ENCODE measurements at regions not wholly inside any gene's neighbourhood (a gene's known extent, or its start where the extent isn't known, plus 50 kb on each side); places are given as distances from the start of the nearest gene placed in this dataset.
"Not testable (repeated sequence)": the region's sequence is repeated elsewhere in the genome, so short reads cannot be mapped to it uniquely, and the experiment has no call there.

DNA sequence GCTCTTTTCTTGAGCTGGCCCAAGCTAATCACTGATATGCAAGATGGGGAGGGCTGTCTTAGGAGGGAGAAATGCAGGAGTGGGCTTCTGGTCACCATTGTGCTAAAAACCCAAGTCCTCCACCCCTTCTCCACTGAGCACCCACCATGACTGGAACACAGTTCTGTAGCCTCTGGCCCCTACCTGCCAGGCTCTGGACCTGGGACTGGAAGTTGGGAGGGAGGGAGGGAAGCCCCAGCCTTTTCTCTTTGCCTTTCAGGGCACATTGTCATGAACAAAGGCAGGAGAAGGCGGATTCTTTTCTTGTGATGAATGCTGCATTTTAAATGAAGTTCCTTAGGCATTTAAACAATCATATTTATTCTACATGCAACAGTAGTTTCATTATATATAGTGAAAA, 559.1 kb upstream of the TRPC7 start:
- no peak for DNase-seq (ENCODE audit: low read depth)

DNA sequence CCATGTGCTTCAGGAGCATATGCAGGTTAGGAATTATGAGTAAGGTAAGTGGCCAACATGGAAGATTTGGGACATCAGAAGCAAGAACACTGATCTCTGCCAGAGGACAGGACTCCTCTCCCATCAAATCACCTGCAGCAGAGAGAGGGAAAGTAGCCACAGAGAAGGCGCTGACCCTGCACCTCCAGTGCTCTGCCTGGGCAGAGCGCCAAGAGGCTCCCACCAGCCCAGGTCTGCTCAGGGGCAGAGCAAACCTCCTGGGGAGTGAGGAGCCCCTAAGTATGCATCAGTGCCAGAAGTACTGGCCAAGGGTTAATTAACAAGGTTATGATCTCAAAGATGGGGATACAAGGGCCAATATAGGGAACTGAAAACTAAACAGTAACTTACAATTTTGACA, 545.3 kb upstream of the TRPC7 start:
- no peak for DNase-seq (ENCODE audit: low read depth)

- no peak for DNase-seq (ENCODE audit: low read depth)
Observed at GRCh38 chr5:136909906-136910305, 544.6 kb upstream of the TRPC7 start.

- no peak for DNase-seq (ENCODE audit: low read depth)
Observed at GRCh38 chr5:136907371-136907770, 542.0 kb upstream of the TRPC7 start.

GRCh38 chr5:136906545-136906944, 541.2 kb upstream of the TRPC7 start:
- DNase-seq (ENCODE audit: low read depth) = no peak

- no peak for DNase-seq (ENCODE audit: low read depth)
Observed at GRCh38 chr5:136905571-136905970, 540.2 kb upstream of the TRPC7 start.

DNA sequence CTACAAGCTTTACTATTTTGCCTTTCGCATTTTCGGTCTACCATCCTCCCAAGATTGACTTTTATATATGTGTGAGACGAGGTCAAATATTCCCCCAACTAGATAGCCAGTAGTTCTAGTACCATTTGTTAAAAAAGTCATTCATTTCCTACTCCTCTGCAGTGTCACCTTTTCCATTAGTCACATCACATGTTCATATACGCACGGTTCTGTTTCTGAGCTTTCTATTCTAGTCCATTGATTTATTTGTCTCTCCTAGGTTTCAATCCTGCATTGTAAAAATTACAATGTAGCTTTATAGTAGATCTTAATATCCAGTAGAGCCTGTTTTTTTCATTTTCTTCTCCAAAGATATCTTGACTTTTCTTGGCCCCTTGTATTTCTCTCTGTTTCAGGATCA, 528.7 kb upstream of the TRPC7 start:
- no peak for DNase-seq (ENCODE audit: low read depth)

DNA sequence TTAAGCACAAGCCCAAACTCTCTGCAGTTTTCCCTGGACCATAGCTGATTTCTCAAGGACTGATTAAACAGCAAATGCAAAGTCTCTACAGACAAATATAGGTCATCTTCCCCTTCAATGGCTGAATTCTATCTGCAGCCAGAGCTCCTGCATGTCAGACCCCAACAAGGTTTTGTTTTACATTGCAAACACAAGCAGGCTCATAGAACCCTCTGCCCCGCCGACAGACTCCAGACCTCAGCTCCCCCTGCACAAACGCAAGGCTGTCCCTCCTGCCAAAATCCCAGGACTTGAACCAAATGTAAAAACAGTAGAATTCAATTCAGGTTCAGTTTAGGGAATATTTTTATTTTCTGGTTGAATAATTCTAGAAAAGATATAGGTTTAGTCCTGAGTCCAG, 526.7 kb upstream of the TRPC7 start:
- DNase-seq (ENCODE audit: low read depth) = no peak

- no peak for DNase-seq (ENCODE audit: low read depth)
Observed at GRCh38 chr5:136891175-136891972, 526.0 kb upstream of the TRPC7 start.

DNA sequence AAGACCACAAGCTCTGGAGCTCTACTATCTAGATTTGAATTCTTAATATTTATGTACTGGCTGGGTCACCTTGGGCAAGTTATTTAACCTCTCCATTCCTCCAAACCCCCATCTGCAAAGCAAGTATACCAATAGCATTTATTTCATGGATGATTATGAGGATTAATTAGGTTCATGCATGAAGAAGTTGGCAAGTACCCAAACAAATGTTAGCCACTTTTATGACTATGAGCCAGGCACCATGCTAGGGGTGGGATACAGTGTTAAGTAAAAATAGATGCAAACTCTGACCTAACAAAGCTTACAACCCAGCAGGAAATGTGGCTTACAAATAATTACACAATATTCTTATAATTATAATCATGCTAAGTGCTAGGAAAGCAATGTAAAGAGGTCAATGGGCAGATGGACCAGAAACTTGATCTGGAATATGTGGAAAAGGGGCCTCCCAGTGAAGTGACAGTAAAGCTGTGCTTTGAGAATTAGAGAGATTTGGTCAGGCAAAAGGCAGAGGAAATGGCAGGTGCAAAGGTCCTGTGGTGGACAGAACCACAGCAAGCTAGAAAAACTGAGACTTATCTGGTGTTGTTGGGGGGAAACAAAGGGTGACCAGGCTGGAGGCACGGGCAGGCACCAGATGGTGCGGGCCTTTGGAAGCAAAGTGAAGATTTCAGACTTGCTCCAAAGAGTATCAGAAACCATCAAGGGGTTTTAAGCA, 525.2 kb upstream of the TRPC7 start:
- no peak for DNase-seq (ENCODE audit: low read depth)

GRCh38 chr5:136886608-136887007, 521.3 kb upstream of the TRPC7 start:
- peak; percentile 3 for DNase-seq (ENCODE audit: low read depth)

- no peak for DNase-seq (ENCODE audit: low read depth)
Observed at GRCh38 chr5:136864960-136865359, 499.6 kb upstream of the TRPC7 start.

DNA sequence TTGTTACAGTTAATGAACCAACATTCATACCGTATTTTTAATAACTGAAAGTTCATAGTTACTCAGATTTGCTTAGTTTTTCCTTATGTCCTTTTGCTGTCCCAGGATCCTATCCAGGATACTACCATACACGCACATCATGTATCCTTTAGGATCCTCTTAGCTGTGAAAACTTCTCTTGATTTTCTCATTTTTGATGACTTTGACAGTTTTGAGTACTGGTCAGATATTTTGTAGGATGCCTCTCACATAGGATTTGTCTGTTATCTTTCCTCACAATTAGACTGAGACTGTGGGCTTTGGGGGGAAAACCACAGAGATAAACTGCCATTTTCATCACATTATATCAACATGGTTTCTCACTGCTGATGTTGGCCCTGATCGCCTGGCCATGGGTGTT, 491.3 kb upstream of the TRPC7 start:
- no peak for DNase-seq (ENCODE audit: low read depth)

DNA sequence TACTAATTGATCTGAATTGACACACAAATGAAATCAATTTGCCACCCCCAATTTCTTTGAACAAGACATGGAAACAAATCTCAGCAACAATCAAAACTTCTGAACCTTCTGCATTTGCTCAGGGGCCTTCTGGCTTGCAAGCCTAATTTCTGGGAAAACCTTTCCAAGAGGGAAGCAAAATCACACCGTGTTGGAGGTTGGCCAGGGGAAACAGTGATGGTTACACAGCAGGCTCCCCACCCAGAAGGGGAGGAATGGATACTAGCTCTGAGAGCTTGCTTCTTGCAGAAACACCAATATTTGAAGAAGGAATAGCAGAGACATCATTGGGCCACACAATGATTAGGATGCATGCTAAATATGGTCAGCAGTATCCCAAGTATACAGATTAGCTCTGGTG, 488.6 kb upstream of the TRPC7 start:
- no peak for DNase-seq (ENCODE audit: low read depth)

DNA sequence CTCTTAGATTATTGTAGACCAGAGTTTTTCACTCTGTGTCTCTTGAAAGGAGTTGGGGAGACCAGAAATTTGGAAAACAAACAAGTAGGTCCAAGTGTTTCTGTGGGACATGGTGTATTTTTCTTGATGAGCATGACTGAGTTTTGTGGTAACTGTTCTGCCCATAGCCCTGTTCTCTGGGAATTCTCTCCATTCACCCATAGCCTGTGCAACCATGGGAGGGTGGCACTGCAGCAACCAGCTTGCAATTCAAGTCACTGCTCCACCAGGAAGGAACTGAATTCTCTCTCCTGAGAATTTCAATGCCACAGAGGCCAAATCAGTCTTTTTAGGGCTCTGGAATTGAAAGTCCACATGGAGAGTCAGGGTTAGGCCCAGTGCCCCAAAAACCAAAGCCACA, 475.3 kb upstream of the TRPC7 start:
- no peak for DNase-seq (ENCODE audit: low read depth)

DNA sequence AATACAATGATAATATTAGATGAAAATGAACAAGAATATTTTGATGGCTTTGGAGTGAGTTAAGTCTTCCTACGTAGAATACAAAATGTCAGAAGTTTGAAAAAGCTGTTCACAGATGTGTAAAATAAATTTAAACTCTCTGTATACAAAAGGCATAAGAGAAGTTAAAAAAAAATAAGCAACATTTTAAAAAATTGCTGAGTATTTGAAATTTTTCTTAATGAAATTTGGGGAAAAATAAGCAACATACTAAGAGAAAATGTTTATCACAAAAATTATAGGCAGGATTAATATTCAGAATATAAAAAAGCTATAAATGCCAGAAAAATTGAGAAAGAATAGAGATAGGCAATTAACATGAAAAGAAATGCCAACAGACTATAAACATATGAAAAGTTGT, 470.7 kb upstream of the TRPC7 start:
- DNase-seq (ENCODE audit: low read depth) = no peak

DNA sequence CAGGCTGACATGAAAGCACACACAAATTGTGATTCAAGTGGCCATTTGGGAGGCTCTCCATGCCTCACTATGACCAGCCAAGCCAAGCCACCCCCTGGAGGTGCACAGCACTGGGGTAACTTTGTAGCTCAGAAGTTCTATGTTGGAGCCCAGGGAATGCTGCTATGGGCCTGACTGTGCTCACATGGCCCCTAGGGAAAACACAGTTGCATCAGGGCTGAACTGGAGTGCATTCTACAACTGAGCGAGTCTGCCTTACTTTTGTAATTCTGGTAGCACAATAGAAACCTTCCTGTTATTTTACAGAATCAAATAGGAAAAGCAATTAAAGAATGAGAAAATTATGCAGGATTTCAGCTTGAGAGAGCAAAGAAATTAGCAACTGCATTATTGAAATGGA, 455.5 kb upstream of the TRPC7 start:
- DNase-seq (ENCODE audit: low read depth) = no peak

GRCh38 chr5:136819526-136820302, 454.4 kb upstream of the TRPC7 start:
- no peak for DNase-seq (ENCODE audit: low read depth)

DNA sequence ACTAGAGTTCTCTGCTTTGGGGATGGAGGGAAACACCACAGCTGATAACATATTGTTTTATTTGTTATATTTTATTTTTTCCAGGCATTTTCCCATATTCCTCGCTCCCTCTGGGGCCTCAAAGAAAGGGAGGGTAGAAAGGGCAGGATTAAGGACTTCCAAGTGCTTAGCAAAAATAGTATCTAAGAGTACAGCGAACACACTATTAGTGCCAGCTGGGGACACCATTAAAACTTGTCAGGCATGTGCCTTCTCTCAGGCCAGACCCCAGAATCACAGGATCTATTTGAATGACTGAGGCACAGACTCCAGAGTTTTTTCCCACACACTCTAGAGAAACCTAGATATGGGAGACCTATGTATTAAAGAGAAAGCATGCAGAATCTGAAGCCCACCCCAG, 451.0 kb upstream of the TRPC7 start:
- no peak for DNase-seq (ENCODE audit: low read depth)

DNA sequence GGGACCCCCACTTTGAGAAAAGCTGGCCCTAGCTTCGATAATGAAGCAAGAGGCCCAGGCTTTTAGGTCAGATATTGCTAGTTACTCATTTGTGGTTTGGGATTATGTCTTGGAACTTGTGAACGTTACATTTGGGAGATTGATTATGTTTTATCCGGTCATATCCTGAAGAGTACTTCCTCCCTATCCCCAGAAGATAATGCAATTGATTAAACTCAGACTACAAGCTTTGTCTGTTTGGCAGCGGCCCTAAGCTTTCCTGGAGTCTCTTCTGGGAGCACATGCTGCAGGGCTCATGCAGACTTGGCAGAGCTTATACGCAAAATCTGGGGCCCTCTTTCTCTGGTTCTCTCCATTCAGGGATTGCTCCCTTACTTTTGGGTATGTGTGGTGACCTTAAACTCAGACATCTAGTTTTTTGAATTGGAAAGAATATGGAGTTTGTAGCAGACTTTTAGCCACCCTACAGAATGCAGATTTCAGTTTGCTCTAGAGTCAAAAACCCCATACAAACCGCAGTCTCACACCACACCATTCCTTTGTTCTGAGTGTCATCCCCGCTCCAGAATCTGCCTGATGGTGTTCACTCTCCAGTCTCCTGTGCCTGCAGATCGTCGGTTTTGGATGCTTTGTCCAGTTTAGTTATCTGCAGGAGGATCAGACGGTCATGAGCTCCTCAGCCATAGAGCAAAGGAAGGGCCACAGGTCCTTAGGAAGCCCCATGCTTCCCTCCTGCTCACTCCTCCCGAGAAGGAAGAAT, 449.5 kb upstream of the TRPC7 start:
- peak; percentile 71 for DNase-seq (ENCODE audit: low read depth)

- not testable (repeated sequence) for DNase-seq (ENCODE audit: low read depth)
Observed at GRCh38 chr5:136812270-136812669, 446.9 kb upstream of the TRPC7 start.

- peak; percentile 86 for DNase-seq (ENCODE audit: low read depth)
Observed at GRCh38 chr5:136811551-136811950, 446.2 kb upstream of the TRPC7 start.

Measured in ELR (cell line).